ENCODE measurements at regions not wholly inside any gene's neighbourhood (a gene's known extent, or its start where the extent isn't known, plus 50 kb on each side); places are given as distances from the start of the nearest gene placed in this dataset.

- TF ChIP-seq, protein P1, sequence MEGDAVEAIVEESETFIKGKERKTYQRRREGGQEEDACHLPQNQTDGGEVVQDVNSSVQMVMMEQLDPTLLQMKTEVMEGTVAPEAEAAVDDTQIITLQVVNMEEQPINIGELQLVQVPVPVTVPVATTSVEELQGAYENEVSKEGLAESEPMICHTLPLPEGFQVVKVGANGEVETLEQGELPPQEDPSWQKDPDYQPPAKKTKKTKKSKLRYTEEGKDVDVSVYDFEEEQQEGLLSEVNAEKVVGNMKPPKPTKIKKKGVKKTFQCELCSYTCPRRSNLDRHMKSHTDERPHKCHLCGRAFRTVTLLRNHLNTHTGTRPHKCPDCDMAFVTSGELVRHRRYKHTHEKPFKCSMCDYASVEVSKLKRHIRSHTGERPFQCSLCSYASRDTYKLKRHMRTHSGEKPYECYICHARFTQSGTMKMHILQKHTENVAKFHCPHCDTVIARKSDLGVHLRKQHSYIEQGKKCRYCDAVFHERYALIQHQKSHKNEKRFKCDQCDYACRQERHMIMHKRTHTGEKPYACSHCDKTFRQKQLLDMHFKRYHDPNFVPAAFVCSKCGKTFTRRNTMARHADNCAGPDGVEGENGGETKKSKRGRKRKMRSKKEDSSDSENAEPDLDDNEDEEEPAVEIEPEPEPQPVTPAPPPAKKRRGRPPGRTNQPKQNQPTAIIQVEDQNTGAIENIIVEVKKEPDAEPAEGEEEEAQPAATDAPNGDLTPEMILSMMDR (IDR thresholded peaks at IDR 0.05) = no peak
- TF ChIP-seq POLR2A (IDR thresholded peaks at IDR 0.05) = no peak
Measured at GRCh38 chr16:66007717-66008116, 358.8 kb upstream of the CDH5 start.
